Astrocyte of the cerebellum (primary cell): ENCODE measurements at regions not wholly inside any gene's neighbourhood (a gene's known extent, or its start where the extent isn't known, plus 50 kb on each side); places are given as distances from the start of the nearest gene placed in this dataset.

ENCODE experiments used
- DNase-seq: peaks from one replicate; pipeline ENCODE4 v3.0.0-alpha.2; 2011; ENCODE audit warnings: low read depth
- H3K4me3 ChIP-seq: 2 replicates; pipeline ENCODE4 v1.5.1; 2011; ENCODE audit warnings: mild to moderate bottlenecking, low read depth, low read length, moderate library complexity
- in situ Hi-C: cut with HindIII; loops from 2 replicates; pipeline ENCODE4 v1.10.0; 2017; ENCODE audit warnings: low sequenced_read_pairs
- TF ChIP-seq, protein P1 (sequence below): IDR thresholded peaks from 2 replicates; pipeline ENCODE4 v1.5.1; 2012; ENCODE audit warnings: low read length, low read depth, moderate library complexity, mild to moderate bottlenecking; ENCODE audit errors: missing control alignments

DNA sequence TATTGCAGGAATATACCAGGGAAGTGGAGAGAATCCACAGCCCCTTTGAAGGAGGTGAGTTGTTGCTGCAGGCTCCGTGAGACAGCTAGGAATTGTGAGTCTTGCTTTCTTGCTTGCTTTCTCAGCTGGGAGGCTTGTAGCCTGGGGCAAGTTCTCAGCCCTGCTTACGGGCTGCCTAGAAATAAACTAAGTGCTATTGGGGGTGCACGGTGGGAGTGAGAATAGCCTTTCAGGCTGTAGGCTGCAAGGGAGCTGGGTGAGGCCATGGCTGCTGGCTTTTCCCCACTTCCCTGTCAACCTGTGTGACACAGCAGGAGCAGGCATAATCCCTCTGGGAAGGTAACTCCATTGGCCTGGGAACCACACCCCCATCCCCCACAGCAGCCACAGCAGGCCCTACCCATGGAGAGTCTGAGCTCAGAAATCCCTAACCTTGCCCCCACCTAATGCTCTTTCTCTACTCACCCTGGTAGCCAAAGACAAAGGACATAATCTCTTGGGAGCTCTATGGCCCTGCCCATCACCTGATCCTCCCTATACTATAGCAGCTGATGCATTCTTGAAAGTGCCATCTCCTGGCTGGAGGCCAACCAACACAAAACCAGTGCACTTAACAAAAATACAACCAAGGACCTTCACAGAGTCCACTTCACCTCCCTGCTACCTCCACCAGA, 113.0 kb downstream of the MMRN1 start:
- DNase-seq: no peak
- TF ChIP-seq, protein P1, sequence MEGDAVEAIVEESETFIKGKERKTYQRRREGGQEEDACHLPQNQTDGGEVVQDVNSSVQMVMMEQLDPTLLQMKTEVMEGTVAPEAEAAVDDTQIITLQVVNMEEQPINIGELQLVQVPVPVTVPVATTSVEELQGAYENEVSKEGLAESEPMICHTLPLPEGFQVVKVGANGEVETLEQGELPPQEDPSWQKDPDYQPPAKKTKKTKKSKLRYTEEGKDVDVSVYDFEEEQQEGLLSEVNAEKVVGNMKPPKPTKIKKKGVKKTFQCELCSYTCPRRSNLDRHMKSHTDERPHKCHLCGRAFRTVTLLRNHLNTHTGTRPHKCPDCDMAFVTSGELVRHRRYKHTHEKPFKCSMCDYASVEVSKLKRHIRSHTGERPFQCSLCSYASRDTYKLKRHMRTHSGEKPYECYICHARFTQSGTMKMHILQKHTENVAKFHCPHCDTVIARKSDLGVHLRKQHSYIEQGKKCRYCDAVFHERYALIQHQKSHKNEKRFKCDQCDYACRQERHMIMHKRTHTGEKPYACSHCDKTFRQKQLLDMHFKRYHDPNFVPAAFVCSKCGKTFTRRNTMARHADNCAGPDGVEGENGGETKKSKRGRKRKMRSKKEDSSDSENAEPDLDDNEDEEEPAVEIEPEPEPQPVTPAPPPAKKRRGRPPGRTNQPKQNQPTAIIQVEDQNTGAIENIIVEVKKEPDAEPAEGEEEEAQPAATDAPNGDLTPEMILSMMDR: no peak
- in situ Hi-C loops: no loop called here
- no peak overlapping the region for H3K4me3 ChIP-seq

DNA sequence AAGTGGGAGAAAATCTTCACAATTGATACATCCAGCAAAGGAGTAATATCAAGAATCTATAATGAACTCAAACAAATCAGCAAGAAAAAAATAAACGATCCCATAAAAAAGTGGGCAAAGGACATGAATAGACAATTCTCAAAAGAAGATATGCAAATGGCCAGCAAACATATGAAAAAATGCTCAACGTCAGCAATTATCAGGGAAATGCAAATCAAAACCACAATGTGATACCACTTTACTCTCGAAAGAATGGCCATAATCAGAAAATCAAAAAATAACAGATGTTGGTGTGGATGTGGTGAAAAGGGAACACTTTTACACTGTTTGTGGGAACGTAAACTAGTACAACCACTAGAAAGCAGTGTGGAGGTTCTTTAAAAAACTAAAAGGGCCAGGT, 114.3 kb upstream of the CCSER1 start:
- in situ Hi-C loops: no loop called here
- H3K4me3 ChIP-seq: no peak overlapping the region
- no peak for DNase-seq
- TF ChIP-seq, protein P1: no peak

DNA sequence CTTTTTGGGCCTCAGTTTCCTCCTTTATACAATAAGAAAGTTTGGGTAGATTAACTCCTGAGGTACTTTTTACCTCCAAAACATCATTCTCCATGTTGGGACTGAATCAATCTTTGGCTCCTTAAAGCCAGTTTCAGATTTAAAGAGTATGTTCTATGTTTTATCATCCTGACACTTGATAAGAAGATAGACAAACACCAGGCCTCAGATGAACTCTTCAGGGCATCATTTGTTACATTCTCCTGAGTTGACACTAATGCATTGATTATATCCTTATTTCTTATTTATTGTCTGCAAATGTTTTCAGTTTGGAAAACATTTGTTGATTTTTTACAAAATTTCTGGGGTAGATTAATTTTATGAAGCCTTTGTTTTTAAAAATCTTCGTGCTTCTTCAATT, 102.7 kb upstream of the CCSER1 start:
- no peak for DNase-seq
- in situ Hi-C loops: no loop called here
- TF ChIP-seq, protein P1: no peak
- H3K4me3 ChIP-seq: no peak overlapping the region

DNA sequence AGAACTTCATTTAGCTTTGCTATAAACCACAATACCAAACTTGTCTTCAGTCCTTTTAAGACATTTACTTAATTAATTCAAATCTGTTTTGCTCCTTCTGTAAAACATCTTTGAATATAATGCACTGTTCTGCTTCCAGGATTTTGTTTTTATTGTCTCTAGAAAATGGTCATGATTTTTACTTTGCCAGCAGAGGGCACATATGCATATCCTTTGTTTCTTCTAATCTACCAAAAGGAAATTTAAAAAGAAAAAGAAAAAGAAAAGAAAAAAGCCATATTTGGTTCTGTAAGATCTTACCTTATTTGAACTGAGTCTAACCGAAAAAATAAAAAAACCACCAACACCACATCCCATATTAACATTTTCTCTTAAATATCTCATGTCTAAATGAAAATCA, 101.9 kb upstream of the CCSER1 start:
- TF ChIP-seq, protein P1: peak; percentile 24
- H3K4me3 ChIP-seq: no peak overlapping the region
- in situ Hi-C loops: no loop called here
- peak; percentile 2 for DNase-seq

DNA sequence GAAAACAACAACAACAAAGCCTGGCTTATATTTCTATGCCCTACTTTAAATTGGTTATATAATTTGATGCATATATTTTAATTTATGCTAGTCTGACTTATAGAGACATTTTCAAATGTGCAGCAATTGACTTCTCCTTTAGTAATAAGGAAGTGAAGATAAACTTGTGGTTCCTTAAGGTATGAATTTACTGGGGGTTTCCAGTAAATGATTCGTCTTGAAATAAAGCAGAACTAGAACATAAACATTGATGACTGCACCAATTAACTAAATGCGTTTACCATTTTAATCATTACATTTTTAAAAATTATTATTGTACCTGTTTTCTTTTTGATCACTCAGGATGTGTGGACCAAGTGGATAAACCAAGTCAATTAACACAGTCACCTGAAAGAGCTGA, 99.6 kb upstream of the CCSER1 start:
- H3K4me3 ChIP-seq: no peak overlapping the region
- DNase-seq: no peak
- in situ Hi-C loops: no loop called here
- TF ChIP-seq, protein P1: no peak

DNA sequence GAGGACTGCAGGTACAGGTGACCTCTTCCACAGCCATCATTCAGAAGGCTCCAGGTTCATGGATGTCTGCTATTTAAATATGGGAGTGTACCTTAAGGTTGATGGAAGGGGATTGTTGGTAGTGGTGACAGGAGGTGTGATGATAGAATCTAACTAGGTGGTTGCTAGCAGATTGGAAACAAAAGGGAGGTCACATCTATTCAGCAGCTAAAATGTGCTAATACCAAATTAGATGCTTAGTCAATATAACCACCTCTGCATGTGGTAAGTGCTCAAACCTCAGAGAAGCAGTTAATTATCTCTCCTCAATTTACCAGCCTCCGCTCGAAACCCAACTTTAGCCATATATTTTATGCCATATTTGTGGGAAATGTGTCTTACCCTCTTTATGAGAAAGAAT, 98.7 kb upstream of the CCSER1 start:
- in situ Hi-C loops: no loop called here
- TF ChIP-seq, protein P1: no peak
- H3K4me3 ChIP-seq: no peak overlapping the region
- no peak for DNase-seq
